ENCODE measurements at regions not wholly inside any gene's neighbourhood (a gene's known extent, or its start where the extent isn't known, plus 50 kb on each side); places are given as distances from the start of the nearest gene placed in this dataset.

DNA sequence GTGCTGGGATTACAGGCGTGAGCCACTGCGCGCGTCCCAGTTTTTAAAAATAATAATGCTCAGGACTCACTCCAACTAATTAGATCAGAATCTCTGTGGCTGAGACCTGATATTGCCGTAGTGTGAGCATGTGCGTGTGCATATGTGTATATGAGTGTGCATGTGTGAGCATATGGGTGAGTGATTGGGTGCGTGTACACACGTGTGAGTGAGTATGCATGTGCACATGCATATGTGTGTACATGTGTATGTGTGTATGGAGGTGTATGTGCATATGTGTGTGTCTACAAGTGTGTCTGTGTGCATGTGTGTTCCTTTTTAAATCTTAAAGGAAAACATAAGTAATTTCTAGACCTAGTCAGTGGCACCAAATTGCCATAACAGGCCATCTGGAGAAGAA lies 54.8 kb upstream of the CKS2 start:
- Mint-ChIP-seq H3K27ac (no peak overlapping the region), H3K36me3 (ENCODE audit: low read depth) (no peaks in the 10 kb centered on the region), H3K4me3 (no peak overlapping the region), H3K27me3 (ENCODE audit: insufficient read depth) (no peaks in the 10 kb centered on the region; the same call in 1 of the 2 replicates), H3K9me3 (0 out of 2 replicates have a peak, but pooled peaks cover 3% of the 10 kb centered on the region), H3K4me1 (ENCODE audit: low read depth) (no peaks in the 10 kb centered on the region)
- DNase-seq = no peak
- TF ChIP-seq, protein P1, sequence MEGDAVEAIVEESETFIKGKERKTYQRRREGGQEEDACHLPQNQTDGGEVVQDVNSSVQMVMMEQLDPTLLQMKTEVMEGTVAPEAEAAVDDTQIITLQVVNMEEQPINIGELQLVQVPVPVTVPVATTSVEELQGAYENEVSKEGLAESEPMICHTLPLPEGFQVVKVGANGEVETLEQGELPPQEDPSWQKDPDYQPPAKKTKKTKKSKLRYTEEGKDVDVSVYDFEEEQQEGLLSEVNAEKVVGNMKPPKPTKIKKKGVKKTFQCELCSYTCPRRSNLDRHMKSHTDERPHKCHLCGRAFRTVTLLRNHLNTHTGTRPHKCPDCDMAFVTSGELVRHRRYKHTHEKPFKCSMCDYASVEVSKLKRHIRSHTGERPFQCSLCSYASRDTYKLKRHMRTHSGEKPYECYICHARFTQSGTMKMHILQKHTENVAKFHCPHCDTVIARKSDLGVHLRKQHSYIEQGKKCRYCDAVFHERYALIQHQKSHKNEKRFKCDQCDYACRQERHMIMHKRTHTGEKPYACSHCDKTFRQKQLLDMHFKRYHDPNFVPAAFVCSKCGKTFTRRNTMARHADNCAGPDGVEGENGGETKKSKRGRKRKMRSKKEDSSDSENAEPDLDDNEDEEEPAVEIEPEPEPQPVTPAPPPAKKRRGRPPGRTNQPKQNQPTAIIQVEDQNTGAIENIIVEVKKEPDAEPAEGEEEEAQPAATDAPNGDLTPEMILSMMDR (IDR thresholded peaks at IDR 0.05) = no peak

DNA sequence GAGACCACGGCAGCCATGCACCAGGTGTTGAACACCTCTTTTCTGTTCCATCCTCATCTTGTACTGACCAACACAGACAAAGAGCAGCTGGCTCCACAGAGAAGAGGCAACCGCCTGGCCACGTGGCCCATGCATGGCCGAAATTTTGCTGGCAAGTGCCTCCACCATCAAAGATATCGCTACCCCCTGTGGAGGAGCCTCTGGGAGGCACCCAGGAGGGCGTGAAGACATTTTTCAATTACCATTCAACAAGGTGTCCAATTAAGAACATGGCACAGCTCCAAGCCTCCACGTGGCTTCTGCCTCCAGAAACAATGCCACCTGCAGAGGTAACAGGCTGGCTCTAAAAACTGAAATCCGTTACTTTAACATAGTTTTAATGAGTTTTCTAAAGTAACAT lies 54.4 kb upstream of the CKS2 start:
- DNase-seq = no peak

DNA sequence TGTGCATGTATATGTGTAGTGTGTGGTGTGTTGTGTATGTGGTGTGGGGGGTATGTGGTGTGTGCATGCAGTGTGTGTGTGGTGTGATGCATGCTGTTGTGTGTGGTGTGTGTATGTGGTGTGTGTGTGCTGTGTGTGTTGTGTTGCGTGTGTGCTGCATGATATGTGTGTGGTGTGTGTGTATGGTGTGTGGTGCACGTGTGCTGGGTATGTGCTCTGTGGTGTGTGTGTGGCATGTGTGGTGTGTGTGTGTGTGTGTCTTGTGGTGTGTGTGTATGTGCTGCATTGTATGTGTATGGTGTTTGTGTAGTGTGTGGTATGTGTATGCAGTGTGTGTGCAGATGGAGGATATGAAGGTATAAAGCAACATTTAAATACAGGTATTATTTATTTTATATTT lies 50.5 kb upstream of the CKS2 start:
- Mint-ChIP-seq H3K4me1 (ENCODE audit: low read depth) (no peaks in the 10 kb centered on the region), H3K36me3 (ENCODE audit: low read depth) (no peaks in the 10 kb centered on the region), H3K27me3 (ENCODE audit: insufficient read depth) (peaks cover 2% of the 10 kb centered on the region), H3K9me3 (0 out of 2 replicates have a peak, but pooled peaks cover 3% of the 10 kb centered on the region), H3K4me3 (no peak overlapping the region), H3K27ac (no peak overlapping the region)
- DNase-seq = no peak
- TF ChIP-seq, protein P1 (IDR thresholded peaks at IDR 0.05) = no peak

More for the DNA sequence above, 54.4 kb upstream of the CKS2 start:
- Mint-ChIP-seq H3K4me3 (no peak overlapping the region), H3K27ac (no peak overlapping the region), H3K9me3 (0 out of 2 replicates have a peak, but pooled peaks cover 3% of the 10 kb centered on the region), H3K27me3 (ENCODE audit: insufficient read depth) (no peaks in the 10 kb centered on the region; the same call in 1 of the 2 replicates), H3K36me3 (ENCODE audit: low read depth) (no peaks in the 10 kb centered on the region), H3K4me1 (ENCODE audit: low read depth) (no peaks in the 10 kb centered on the region)
- TF ChIP-seq, protein P1 (IDR thresholded peaks at IDR 0.05) = no peak

All from HFFc6 (cell line).